IMR-90 (cell line): ENCODE measurements at regions not wholly inside any gene's neighbourhood (a gene's known extent, or its start where the extent isn't known, plus 50 kb on each side); places are given as distances from the start of the nearest gene placed in this dataset.

Experiments
- BHLHE40 ChIP-seq: fragments of 150-350 bp; IDR thresholded peaks from 2 replicates; pipeline ENCODE4 v1.6.1; 2016; ENCODE audit warnings: mild to moderate bottlenecking, low read depth, low read length
- CEBPB ChIP-seq: IDR thresholded peaks from 2 replicates; pipeline ENCODE4 v1.6.1; 2012; ENCODE audit warnings: low read depth, low read length, improper control_type of control experiment
- CHD1 ChIP-seq: IDR thresholded peaks from 2 replicates; pipeline ENCODE4 v1.6.1; 2012; ENCODE audit warnings: low read depth, low read length, improper control_type of control experiment
- CTCF ChIP-seq: conservative IDR thresholded peaks from 2 replicates; pipeline ENCODE4 v1.5.1; 2012; ENCODE audit warnings: mild to moderate bottlenecking, low read depth, low read length, improper control_type of control experiment
- FOS ChIP-seq: fragments of 150-350 bp; IDR thresholded peaks from 2 replicates; pipeline ENCODE4 v1.6.1; 2016; ENCODE audit warnings: low read depth, low read length
- MAZ ChIP-seq: IDR thresholded peaks from 2 replicates; pipeline ENCODE4 v1.6.1; 2012; ENCODE audit warnings: low read depth, mild to moderate bottlenecking, low read length, improper control_type of control experiment, moderate library complexity, borderline replicate concordance
- MXI1 ChIP-seq: IDR thresholded peaks from 2 replicates; pipeline ENCODE4 v1.6.1; 2012; ENCODE audit warnings: low read depth, mild to moderate bottlenecking, low read length, moderate library complexity, borderline replicate concordance
- NFE2L2 ChIP-seq: fragments of 150-350 bp; IDR thresholded peaks from 2 replicates; pipeline ENCODE4 v1.6.1; 2016; ENCODE audit warnings: low read depth, mild to moderate bottlenecking, low read length
- POLR2A ChIP-seq: IDR thresholded peaks from 2 replicates; pipeline ENCODE4 v1.6.1; 2012; ENCODE audit warnings: mild to moderate bottlenecking, low read depth, low read length
- RAD21 ChIP-seq: IDR thresholded peaks from 2 replicates; pipeline ENCODE4 v1.6.1; 2012; ENCODE audit warnings: low read length, improper control_type of control experiment
- RCOR1 ChIP-seq: IDR thresholded peaks from 2 replicates; pipeline ENCODE4 v1.6.1; 2012; ENCODE audit warnings: mild to moderate bottlenecking, low read length, improper control_type of control experiment; ENCODE audit not compliant: insufficient replicate concordance
- RFX5 ChIP-seq: IDR thresholded peaks from 2 replicates; pipeline ENCODE4 v1.8.0; 2012; ENCODE audit warnings: low read depth, mild to moderate bottlenecking, low read length, moderate library complexity
- SMC3 ChIP-seq: fragments of 150-350 bp; IDR thresholded peaks from 2 replicates; pipeline ENCODE4 v1.6.1; 2016; ENCODE audit warnings: low read depth, mild to moderate bottlenecking, antibody characterized with exemption, low read length, moderate library complexity
- TF ChIP-seq, protein P1 (sequence below): fragments of 150-350 bp; IDR thresholded peaks from 2 replicates; pipeline ENCODE4 v1.6.1; 2017; ENCODE audit warnings: mild to moderate bottlenecking, antibody characterized with exemption, low read length, low read depth

- TF ChIP-seq RAD21 (no peak), POLR2A (no peak), CTCF (no peak), RCOR1 (no peak), CHD1 (no peak), RFX5 (no peak), CEBPB (no peak), BHLHE40 (no peak), NFE2L2 (no peak), MXI1 (no peak), SMC3 (no peak), FOS (no peak), MAZ (no peak)
- TF ChIP-seq, protein P1, sequence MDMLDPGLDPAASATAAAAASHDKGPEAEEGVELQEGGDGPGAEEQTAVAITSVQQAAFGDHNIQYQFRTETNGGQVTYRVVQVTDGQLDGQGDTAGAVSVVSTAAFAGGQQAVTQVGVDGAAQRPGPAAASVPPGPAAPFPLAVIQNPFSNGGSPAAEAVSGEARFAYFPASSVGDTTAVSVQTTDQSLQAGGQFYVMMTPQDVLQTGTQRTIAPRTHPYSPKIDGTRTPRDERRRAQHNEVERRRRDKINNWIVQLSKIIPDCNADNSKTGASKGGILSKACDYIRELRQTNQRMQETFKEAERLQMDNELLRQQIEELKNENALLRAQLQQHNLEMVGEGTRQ = no peak
Measured at GRCh38 chr6:105791179-105791578, 295.0 kb upstream of the PRDM1 start.
